Posterior cingulate gyrus (tissue), 11 donors: ENCODE measurements at regions not wholly inside any gene's neighbourhood (a gene's known extent, or its start where the extent isn't known, plus 50 kb on each side); places are given as distances from the start of the nearest gene placed in this dataset.

Experiments used
- DNase-seq, 10 donors: peaks; one replicate each; pipeline versions ENCODE4 v3.0.0 to v3.0.0-alpha.2; 2020 to 2021; ENCODE audit warnings: mixed read lengths in 3 of 10
- intact Hi-C: fragments of 100-400 bp; cut with DNase I; formaldehyde crosslinking; loops from one replicate; pipeline ENCODE4 v1.15.1; 2023

GRCh38 chr3:132183811-132184210 is 133.4 kb upstream of the ACP3 start:
- intact Hi-C loops = no loop called here
- DNase-seq = no peak

- intact Hi-C loops = no loop called here
Observed at GRCh38 chr3:132187746-132188145, 129.5 kb upstream of the ACP3 start.

GRCh38 chr3:132189601-132190000 is 127.6 kb upstream of the ACP3 start:
- no peak for DNase-seq
- intact Hi-C loops = no loop called here

More at GRCh38 chr3:132187746-132188145, 129.5 kb upstream of the ACP3 start:
- no peak for DNase-seq

GRCh38 chr3:132196113-132196512 is 121.1 kb upstream of the ACP3 start:
- DNase-seq = no peak
- intact Hi-C loops = no loop called here

GRCh38 chr3:132198516-132198915 is 118.7 kb upstream of the ACP3 start:
- intact Hi-C loops = no loop called here

GRCh38 chr3:132199451-132199850 is 117.8 kb upstream of the ACP3 start:
- intact Hi-C loops = no loop called here

More at GRCh38 chr3:132198516-132198915, 118.7 kb upstream of the ACP3 start:
- no peak for DNase-seq

GRCh38 chr3:132202586-132202985 is 114.6 kb upstream of the ACP3 start:
- intact Hi-C loops = no loop called here

More at GRCh38 chr3:132199451-132199850, 117.8 kb upstream of the ACP3 start:
- DNase-seq = no peak

GRCh38 chr3:132203889-132204596 is 113.2 kb upstream of the ACP3 start:
- intact Hi-C loops = no loop called here
- DNase-seq = no peak

More at GRCh38 chr3:132202586-132202985, 114.6 kb upstream of the ACP3 start:
- no peak for DNase-seq

- intact Hi-C loops = no loop called here
- no peak for DNase-seq
Observed at GRCh38 chr3:132205609-132206008, 111.6 kb upstream of the ACP3 start.

- intact Hi-C loops = no loop called here
- DNase-seq = no peak
Observed at GRCh38 chr3:132209855-132210254, 107.4 kb upstream of the ACP3 start.

GRCh38 chr3:132210476-132211346 is 106.5 kb upstream of the ACP3 start:
- intact Hi-C loops = no loop called here
- DNase-seq = peak in 1 of 10 donors; percentile 69

GRCh38 chr3:132211896-132212295 is 105.3 kb upstream of the ACP3 start:
- intact Hi-C loops = no loop called here
- no peak for DNase-seq

GRCh38 chr3:132218817-132219755 is 98.1 kb upstream of the ACP3 start:
- intact Hi-C loops = no loop called here
- no peak for DNase-seq

GRCh38 chr3:132220986-132221385 is 96.2 kb upstream of the ACP3 start:
- intact Hi-C loops = no loop called here
- DNase-seq = no peak

GRCh38 chr3:132222868-132223538 is 94.2 kb upstream of the ACP3 start:
- intact Hi-C loops = no loop called here
- DNase-seq = peak in 3 of 10 donors; percentile 14 to 67 (median 17)

- intact Hi-C loops = no loop called here
- DNase-seq = no peak
Observed at GRCh38 chr3:132225664-132226063, 91.5 kb upstream of the ACP3 start.

- DNase-seq = no peak
- intact Hi-C loops = no loop called here
Observed at GRCh38 chr3:132228923-132229322, 88.3 kb upstream of the ACP3 start.

- intact Hi-C loops = no loop called here
- DNase-seq = no peak
Observed at GRCh38 chr3:132229641-132230040, 87.6 kb upstream of the ACP3 start.

- intact Hi-C loops = no loop called here
- no peak for DNase-seq
Observed at GRCh38 chr3:132230156-132231000, 86.8 kb upstream of the ACP3 start.
